ENCODE measurements at regions not wholly inside any gene's neighbourhood (a gene's known extent, or its start where the extent isn't known, plus 50 kb on each side); places are given as distances from the start of the nearest gene placed in this dataset.
A peak's percentile ranks its signal among the peaks of the same experiment; 100 is the strongest.
"Not testable (repeated sequence)": the region's sequence is repeated elsewhere in the genome, so short reads cannot be mapped to it uniquely, and the experiment has no call there.

GRCh38 chr20:52434041-52434425 lies 242.5 kb upstream of the ZFP64 start:
- Mint-ChIP-seq H3K4me3 (no peak overlapping the region), H3K36me3 (ENCODE audit: low read depth) (no peaks in the 10 kb centered on the region), H3K4me1 (no peaks in the 10 kb centered on the region), H3K27ac (no peak overlapping the region), H3K27me3 (no peaks in the 10 kb centered on the region), H3K9me3 (peaks cover 8% of the 10 kb centered on the region)
- no peak for ATAC-seq (replicated peaks)

- Mint-ChIP-seq H3K4me1 (no peaks in the 10 kb centered on the region), H3K4me3 (no peak overlapping the region), H3K27me3 (no peaks in the 10 kb centered on the region), H3K36me3 (ENCODE audit: low read depth) (no peaks in the 10 kb centered on the region), H3K9me3 (peaks cover 11% of the 10 kb centered on the region), H3K27ac (no peak overlapping the region)
- ATAC-seq (replicated peaks): no peak
Measured at GRCh38 chr20:52433326-52434040, 241.9 kb upstream of the ZFP64 start.

GRCh38 chr20:52432740-52433139 lies 241.2 kb upstream of the ZFP64 start:
- no peak overlapping the region for H3K27ac Mint-ChIP-seq
- ATAC-seq (replicated peaks): no peak
- no peaks in the 10 kb centered on the region for H3K27me3 Mint-ChIP-seq
- no peaks in the 10 kb centered on the region for H3K4me1 Mint-ChIP-seq
- no peak overlapping the region for H3K4me3 Mint-ChIP-seq
- H3K36me3 Mint-ChIP-seq (ENCODE audit: low read depth): no peaks in the 10 kb centered on the region
- H3K9me3 Mint-ChIP-seq: peaks cover 11% of the 10 kb centered on the region

GRCh38 chr20:52429029-52429428 lies 237.4 kb upstream of the ZFP64 start:
- no peaks in the 10 kb centered on the region for H3K27me3 Mint-ChIP-seq
- H3K9me3 Mint-ChIP-seq: peaks cover 11% of the 10 kb centered on the region
- ATAC-seq (replicated peaks): no peak
- H3K4me3 Mint-ChIP-seq: no peak overlapping the region
- no peak overlapping the region for H3K27ac Mint-ChIP-seq
- peaks cover 7% of the 10 kb centered on the region for H3K4me1 Mint-ChIP-seq
- peaks cover 6% of the 10 kb centered on the region for H3K36me3 Mint-ChIP-seq (ENCODE audit: low read depth)

- H3K36me3 Mint-ChIP-seq (ENCODE audit: low read depth): peaks cover 6% of the 10 kb centered on the region
- ATAC-seq (replicated peaks): no peak
- no peaks in the 10 kb centered on the region for H3K27me3 Mint-ChIP-seq
- H3K4me3 Mint-ChIP-seq: no peak overlapping the region
- peaks cover 7% of the 10 kb centered on the region for H3K4me1 Mint-ChIP-seq
- peaks cover 11% of the 10 kb centered on the region for H3K9me3 Mint-ChIP-seq
- H3K27ac Mint-ChIP-seq: no peak overlapping the region
Measured at GRCh38 chr20:52427960-52428359, 236.4 kb upstream of the ZFP64 start.

GRCh38 chr20:52426856-52427255 lies 235.3 kb upstream of the ZFP64 start:
- H3K36me3 Mint-ChIP-seq (ENCODE audit: low read depth): peaks cover 6% of the 10 kb centered on the region
- no peaks in the 10 kb centered on the region for H3K27me3 Mint-ChIP-seq
- no peak overlapping the region for H3K27ac Mint-ChIP-seq
- peaks cover 7% of the 10 kb centered on the region for H3K4me1 Mint-ChIP-seq
- ATAC-seq (replicated peaks): peak; percentile 39
- H3K9me3 Mint-ChIP-seq: peaks cover 9% of the 10 kb centered on the region
- H3K4me3 Mint-ChIP-seq: no peak overlapping the region

- no peak for ATAC-seq (replicated peaks)
Measured at GRCh38 chr20:52425701-52426100, 234.1 kb upstream of the ZFP64 start.

GRCh38 chr20:52425253-52425652 lies 233.7 kb upstream of the ZFP64 start:
- Mint-ChIP-seq H3K4me3 (peak overlapping the region; percentile 13), H3K27me3 (no peaks in the 10 kb centered on the region), H3K4me1 (peaks cover 11% of the 10 kb centered on the region), H3K9me3 (peaks cover 7% of the 10 kb centered on the region), H3K36me3 (ENCODE audit: low read depth) (peaks cover 6% of the 10 kb centered on the region), H3K27ac (no peak overlapping the region)
- peak; percentile 8 for ATAC-seq (replicated peaks)

More at GRCh38 chr20:52425701-52426100, 234.1 kb upstream of the ZFP64 start:
- H3K9me3 Mint-ChIP-seq: peaks cover 7% of the 10 kb centered on the region
- H3K4me3 Mint-ChIP-seq: no peak overlapping the region
- peaks cover 11% of the 10 kb centered on the region for H3K4me1 Mint-ChIP-seq
- no peaks in the 10 kb centered on the region for H3K27me3 Mint-ChIP-seq
- no peak overlapping the region for H3K27ac Mint-ChIP-seq
- H3K36me3 Mint-ChIP-seq (ENCODE audit: low read depth): peaks cover 6% of the 10 kb centered on the region

GRCh38 chr20:52424357-52424942 lies 232.9 kb upstream of the ZFP64 start:
- H3K4me3 Mint-ChIP-seq: peak overlapping the region; percentile 13
- not testable (repeated sequence) for H3K36me3 Mint-ChIP-seq (ENCODE audit: low read depth); ATAC-seq (replicated peaks); H3K27me3 Mint-ChIP-seq; H3K9me3 Mint-ChIP-seq
- H3K4me1 Mint-ChIP-seq: peaks cover 11% of the 10 kb centered on the region
- H3K27ac Mint-ChIP-seq: peak overlapping the region; percentile 61

GRCh38 chr20:52423536-52424140 lies 232.1 kb upstream of the ZFP64 start:
- not testable (repeated sequence) for H3K4me3 Mint-ChIP-seq; H3K27me3 Mint-ChIP-seq; ATAC-seq (replicated peaks); H3K9me3 Mint-ChIP-seq; H3K36me3 Mint-ChIP-seq (ENCODE audit: low read depth)
- H3K27ac Mint-ChIP-seq: peak overlapping the region; percentile 61
- H3K4me1 Mint-ChIP-seq: peaks cover 11% of the 10 kb centered on the region

- Mint-ChIP-seq H3K4me3 (no peak overlapping the region), H3K27ac (no peak overlapping the region), H3K36me3 (ENCODE audit: low read depth) (peaks cover 6% of the 10 kb centered on the region), H3K27me3 (no peaks in the 10 kb centered on the region), H3K9me3 (peaks cover 11% of the 10 kb centered on the region), H3K4me1 (peaks cover 11% of the 10 kb centered on the region)
- ATAC-seq (replicated peaks): no peak
Measured at GRCh38 chr20:52422574-52423336, 231.2 kb upstream of the ZFP64 start.

GRCh38 chr20:52420805-52421204 lies 229.2 kb upstream of the ZFP64 start:
- peaks cover 6% of the 10 kb centered on the region for H3K36me3 Mint-ChIP-seq (ENCODE audit: low read depth)
- peaks cover 11% of the 10 kb centered on the region for H3K4me1 Mint-ChIP-seq
- no peak overlapping the region for H3K27ac Mint-ChIP-seq
- no peak overlapping the region for H3K4me3 Mint-ChIP-seq
- ATAC-seq (replicated peaks): peak; percentile 90
- H3K27me3 Mint-ChIP-seq: no peaks in the 10 kb centered on the region
- peaks cover 11% of the 10 kb centered on the region for H3K9me3 Mint-ChIP-seq

GRCh38 chr20:52419205-52419604 lies 227.6 kb upstream of the ZFP64 start:
- no peak for ATAC-seq (replicated peaks)
- Mint-ChIP-seq H3K27me3 (no peaks in the 10 kb centered on the region), H3K4me1 (peaks cover 9% of the 10 kb centered on the region), H3K36me3 (ENCODE audit: low read depth) (no peaks in the 10 kb centered on the region), H3K4me3 (no peak overlapping the region), H3K9me3 (peaks cover 11% of the 10 kb centered on the region), H3K27ac (no peak overlapping the region)

- Mint-ChIP-seq H3K4me1 (peaks cover 9% of the 10 kb centered on the region), H3K4me3 (no peak overlapping the region), H3K9me3 (peaks cover 11% of the 10 kb centered on the region), H3K36me3 (ENCODE audit: low read depth) (no peaks in the 10 kb centered on the region), H3K27ac (no peak overlapping the region), H3K27me3 (no peaks in the 10 kb centered on the region)
- ATAC-seq (replicated peaks): no peak
Measured at GRCh38 chr20:52416953-52417352, 225.4 kb upstream of the ZFP64 start.
